GM21576 (cell line): ENCODE measurements at regions not wholly inside any gene's neighbourhood (a gene's known extent, or its start where the extent isn't known, plus 50 kb on each side); places are given as distances from the start of the nearest gene placed in this dataset.
"Not testable (repeated sequence)": the region's sequence is repeated elsewhere in the genome, so short reads cannot be mapped to it uniquely, and the experiment has no call there.

Source experiments
- ATAC-seq: cut with Tn5 transposase; IDR thresholded peaks from one replicate; pipeline ENCODE4 v1.9.1; 2021; ENCODE audit warnings: mild to moderate bottlenecking, moderate library complexity; ENCODE audit not compliant: unreplicated experiment

- ATAC-seq, result no peak
Measured at GRCh38 chrX:139475432-139475831, 55.1 kb upstream of the F9 start.

GRCh38 chrX:139461945-139462344 is 68.6 kb upstream of the F9 start:
- ATAC-seq, result not testable (repeated sequence)

- ATAC-seq, result no peak
Measured at GRCh38 chrX:139454743-139455142, 75.8 kb upstream of the F9 start.

- no peak for ATAC-seq
Measured at GRCh38 chrX:139448996-139449395, 81.5 kb upstream of the F9 start.

GRCh38 chrX:139446832-139447231 is 83.7 kb upstream of the F9 start:
- ATAC-seq, result no peak

- ATAC-seq, result no peak
Measured at GRCh38 chrX:139429913-139430312, 100.6 kb upstream of the F9 start.

GRCh38 chrX:139423186-139423585 is 107.4 kb upstream of the F9 start:
- ATAC-seq, result no peak

GRCh38 chrX:139398258-139398657 is 132.3 kb upstream of the F9 start:
- ATAC-seq, result not testable (repeated sequence)

GRCh38 chrX:139388254-139388653 is 142.3 kb upstream of the F9 start:
- no peak for ATAC-seq

GRCh38 chrX:139382529-139382928 is 148.0 kb upstream of the F9 start:
- no peak for ATAC-seq

- ATAC-seq, result not testable (repeated sequence)
Measured at GRCh38 chrX:139376547-139376946, 154.0 kb upstream of the F9 start.

- no peak for ATAC-seq
Measured at GRCh38 chrX:139360356-139360755, 170.2 kb upstream of the F9 start.

GRCh38 chrX:139342594-139342991 is 187.9 kb upstream of the F9 start:
- not testable (repeated sequence) for ATAC-seq

- not testable (repeated sequence) for ATAC-seq
Measured at GRCh38 chrX:139341855-139342593, 188.5 kb upstream of the F9 start.

GRCh38 chrX:139332441-139332840 is 198.1 kb upstream of the F9 start:
- no peak for ATAC-seq

- no peak for ATAC-seq
Measured at GRCh38 chrX:139327355-139327754, 203.2 kb upstream of the F9 start.

- no peak for ATAC-seq
Measured at GRCh38 chrX:139324756-139325155, 205.8 kb upstream of the F9 start.

GRCh38 chrX:139320661-139321354 is 209.7 kb upstream of the F9 start:
- not testable (repeated sequence) for ATAC-seq

- not testable (repeated sequence) for ATAC-seq
Measured at GRCh38 chrX:139306675-139307074, 223.9 kb upstream of the F9 start.

GRCh38 chrX:139304471-139304870 is 226.1 kb upstream of the F9 start:
- no peak for ATAC-seq

- ATAC-seq, result no peak
Measured at GRCh38 chrX:139299309-139299708, 231.2 kb upstream of the F9 start.

- ATAC-seq, result no peak
Measured at GRCh38 chrX:139298437-139298836, 232.1 kb upstream of the F9 start.
